Left cardiac atrium (tissue), 4 donors: ENCODE measurements at regions not wholly inside any gene's neighbourhood (a gene's known extent, or its start where the extent isn't known, plus 50 kb on each side); places are given as distances from the start of the nearest gene placed in this dataset.

Experiments
- ATAC-seq, 2 donors: fragments of 200-7000 bp; cut with Tn5 transposase; one replicate each; pipeline ENCODE4 v1.9.1; 2020; ENCODE audit warnings: mild to moderate bottlenecking in 2 of 2, moderate library complexity in 2 of 2
- DNase-seq: peaks from one replicate; pipeline ENCODE4 v3.0.0-alpha.2; 2020
- intact Hi-C, 2 donors: fragments of 100-400 bp; cut with DNase I; formaldehyde crosslinking; loops; one replicate each; pipeline versions ENCODE4 v1.14.1 to v1.15.1; 2022 to 2023
- donor health status: DM: no; HTN: yes; CAD: no.
- donor health status: DM: no; HTN: yes; CAD: no; lungs with severe emphysema.
- donor health status: DM: yes; HTN: yes; CAD: no.
- donor health status: Dilated cardiomyopathy.

- ATAC-seq (no peak), DNase-seq (no peak)
- intact Hi-C loops: no loop called here
Observed at GRCh38 chr2:103734911-103735310, 973.1 kb downstream of the TMEM182 start.

- ATAC-seq (no peak), DNase-seq (no peak)
- intact Hi-C loops: no loop called here
Observed at GRCh38 chr2:103738108-103738507, 976.3 kb downstream of the TMEM182 start.

GRCh38 chr2:103738606-103739005 is 976.8 kb downstream of the TMEM182 start:
- intact Hi-C loops: no loop called here
- ATAC-seq (no peak), DNase-seq (no peak)

GRCh38 chr2:103739186-103739585 is 977.4 kb downstream of the TMEM182 start:
- no peak for DNase-seq
- intact Hi-C loops: no loop called here
- no peak for ATAC-seq

- DNase-seq (no peak), ATAC-seq (no peak)
- intact Hi-C loops: no loop called here
Observed at GRCh38 chr2:103739921-103740320, 978.1 kb downstream of the TMEM182 start.

GRCh38 chr2:103740631-103741030 is 978.8 kb downstream of the TMEM182 start:
- ATAC-seq (no peak), DNase-seq (no peak)
- intact Hi-C loops: no loop called here

- DNase-seq (no peak), ATAC-seq (no peak)
- intact Hi-C loops: no loop called here
Observed at GRCh38 chr2:103743195-103743594, 981.4 kb downstream of the TMEM182 start.

GRCh38 chr2:103754530-103754929 is 992.7 kb downstream of the TMEM182 start:
- no peak for ATAC-seq
- intact Hi-C loops: no loop called here
- DNase-seq: no peak

- intact Hi-C loops: no loop called here
- DNase-seq (no peak), ATAC-seq (no peak)
Observed at GRCh38 chr2:103773884-103774283, 1012.1 kb downstream of the TMEM182 start.

GRCh38 chr2:103780088-103780702 is 1018.4 kb downstream of the TMEM182 start:
- no peak for DNase-seq
- ATAC-seq: no peak
- intact Hi-C loops: no loop called here

- ATAC-seq: no peak
- no peak for DNase-seq
- intact Hi-C loops: no loop called here
Observed at GRCh38 chr2:103781313-103781712, 1019.5 kb downstream of the TMEM182 start.

- intact Hi-C loops: no loop called here
- DNase-seq (no peak), ATAC-seq (no peak)
Observed at GRCh38 chr2:103784261-103784660, 1022.4 kb downstream of the TMEM182 start.

- intact Hi-C loops: no loop called here
- no peak for DNase-seq
- no peak for ATAC-seq
Observed at GRCh38 chr2:103785432-103785831, 1023.6 kb downstream of the TMEM182 start.

- DNase-seq: no peak
- no peak for ATAC-seq
Observed at GRCh38 chr2:103785956-103786355, 1024.1 kb downstream of the TMEM182 start.

GRCh38 chr2:103788389-103788788 is 1026.6 kb downstream of the TMEM182 start:
- no peak for ATAC-seq
- DNase-seq: no peak
- intact Hi-C loops: no loop called here

More at GRCh38 chr2:103785956-103786355, 1024.1 kb downstream of the TMEM182 start:
- intact Hi-C loops: no loop called here

- ATAC-seq: no peak
- intact Hi-C loops: no loop called here
Observed at GRCh38 chr2:103788951-103789350, 1027.1 kb downstream of the TMEM182 start.

GRCh38 chr2:103789381-103790095 is 1027.7 kb downstream of the TMEM182 start:
- DNase-seq: no peak
- intact Hi-C loops: no loop called here
- no peak for ATAC-seq

More at GRCh38 chr2:103788951-103789350, 1027.1 kb downstream of the TMEM182 start:
- DNase-seq: no peak

- no peak for DNase-seq
- intact Hi-C loops: no loop called here
- ATAC-seq: no peak
Observed at GRCh38 chr2:103792042-103792441, 1030.2 kb downstream of the TMEM182 start.

GRCh38 chr2:103798291-103798690 is 1036.5 kb downstream of the TMEM182 start:
- DNase-seq (no peak), ATAC-seq (no peak)
- intact Hi-C loops: no loop called here

- intact Hi-C loops: no loop called here
- ATAC-seq (no peak), DNase-seq (no peak)
Observed at GRCh38 chr2:103804013-103804412, 1042.2 kb downstream of the TMEM182 start.

GRCh38 chr2:103805746-103806145 is 1043.9 kb downstream of the TMEM182 start:
- ATAC-seq (no peak), DNase-seq (no peak)
- intact Hi-C loops: no loop called here
